ENCODE measurements at regions not wholly inside any gene's neighbourhood (a gene's known extent, or its start where the extent isn't known, plus 50 kb on each side); places are given as distances from the start of the nearest gene placed in this dataset.

- DNase-seq (ENCODE audit: low spot score): no peak
These were observed 492.1 kb upstream of the PPP2R3A start for GRCh38 chr3:135473449-135473848.

GRCh38 chr3:135487261-135487660 lies 478.3 kb upstream of the PPP2R3A start:
- no peak for DNase-seq (ENCODE audit: low spot score)

- no peak for DNase-seq (ENCODE audit: low spot score)
These were observed 475.2 kb upstream of the PPP2R3A start for GRCh38 chr3:135490219-135490915.

- peak; percentile 70 for DNase-seq (ENCODE audit: low spot score)
These were observed 473.9 kb upstream of the PPP2R3A start for GRCh38 chr3:135491491-135492205.

- no peak for DNase-seq (ENCODE audit: low spot score)
These were observed 469.6 kb upstream of the PPP2R3A start for GRCh38 chr3:135495891-135496290.

- DNase-seq (ENCODE audit: low spot score): no peak
These were observed 467.5 kb upstream of the PPP2R3A start for GRCh38 chr3:135497979-135498378.

- DNase-seq (ENCODE audit: low spot score): no peak
These were observed 466.1 kb upstream of the PPP2R3A start for GRCh38 chr3:135499426-135499825.

- no peak for DNase-seq (ENCODE audit: low spot score)
These were observed 465.5 kb upstream of the PPP2R3A start for GRCh38 chr3:135500034-135500433.

- no peak for DNase-seq (ENCODE audit: low spot score)
These were observed 462.3 kb upstream of the PPP2R3A start for GRCh38 chr3:135503065-135503759.

GRCh38 chr3:135503760-135504686 lies 461.5 kb upstream of the PPP2R3A start:
- DNase-seq (ENCODE audit: low spot score): peak; percentile 71

- DNase-seq (ENCODE audit: low spot score): peak; percentile 77
These were observed 452.1 kb upstream of the PPP2R3A start for GRCh38 chr3:135513106-135514059.

GRCh38 chr3:135514060-135514448 lies 451.5 kb upstream of the PPP2R3A start:
- DNase-seq (ENCODE audit: low spot score): no peak

- DNase-seq (ENCODE audit: low spot score): peak; percentile 54
These were observed 449.4 kb upstream of the PPP2R3A start for GRCh38 chr3:135516143-135516542.

GRCh38 chr3:135528413-135529015 lies 437.0 kb upstream of the PPP2R3A start:
- peak; percentile 3 for DNase-seq (ENCODE audit: low spot score)

GRCh38 chr3:135532021-135532420 lies 433.5 kb upstream of the PPP2R3A start:
- no peak for DNase-seq (ENCODE audit: low spot score)

- DNase-seq (ENCODE audit: low spot score): no peak
These were observed 427.4 kb upstream of the PPP2R3A start for GRCh38 chr3:135538123-135538522.

GRCh38 chr3:135539351-135539750 lies 426.2 kb upstream of the PPP2R3A start:
- DNase-seq (ENCODE audit: low spot score): no peak

- no peak for DNase-seq (ENCODE audit: low spot score)
These were observed 425.7 kb upstream of the PPP2R3A start for GRCh38 chr3:135539854-135540253.

- no peak for DNase-seq (ENCODE audit: low spot score)
These were observed 415.5 kb upstream of the PPP2R3A start for GRCh38 chr3:135549928-135550494.

- no peak for DNase-seq (ENCODE audit: low spot score)
These were observed 409.4 kb upstream of the PPP2R3A start for GRCh38 chr3:135556174-135556573.

Measured in kidney tubule cell (primary cell).